Tibial artery (tissue), 4 donors: ENCODE measurements at regions not wholly inside any gene's neighbourhood (a gene's known extent, or its start where the extent isn't known, plus 50 kb on each side); places are given as distances from the start of the nearest gene placed in this dataset.

ENCODE experiments used
- DNase-seq, 2 donors: peaks; one replicate each; pipeline ENCODE4 v3.0.0-alpha.2; 2019
- H3K27ac ChIP-seq, 2 donors: fragments of 200-600 bp; sonication (generic) in 1 of 2; 1 replicate in 1 of 2; 2 replicates in 1 of 2; pipeline ENCODE4 v1.5.1; 2018 to 2019; ENCODE audit warnings: mild to moderate bottlenecking in 1 of 2
- H3K27me3 ChIP-seq, 2 donors: fragments of 200-600 bp; sonication (generic) in 1 of 2; one replicate each; pipeline versions ENCODE4 v1.5.1 to v1.6.0; 2016 to 2019
- H3K36me3 ChIP-seq, 3 donors: fragments of 200-600 bp; sonication (generic) in 2 of 3; one replicate each; pipeline ENCODE4 v1.5.1; 2016 to 2019; ENCODE audit warnings: mild to moderate bottlenecking in 2 of 3
- H3K4me1 ChIP-seq, 4 donors: fragments of 200-600 bp; sonication (generic) in 2 of 4; 1 replicate in 3 of 4; 2 replicates in 1 of 4; pipeline ENCODE4 v1.5.1; 2016 to 2019
- H3K4me3 ChIP-seq, 2 donors: fragments of 200-600 bp; sonication (generic) in 1 of 2; 1 replicate in 1 of 2; 2 replicates in 1 of 2; pipeline ENCODE4 v1.5.1; 2018 to 2019; ENCODE audit warnings: mild to moderate bottlenecking in 2 of 2
- H3K9me3 ChIP-seq, 3 donors: fragments of 200-600 bp; sonication (generic) in 1 of 3; one replicate each; pipeline ENCODE4 v1.5.1; 2016 to 2019
- intact Hi-C: fragments of 100-400 bp; cut with DNase I; formaldehyde crosslinking; loops from one replicate; pipeline ENCODE4 v1.15.0; 2023; ENCODE audit warnings: low total_unique reads
- TF ChIP-seq, protein P1 (sequence below), 2 experiments: fragments of 200-600 bp in 1 of 2; fragments of 450-650 bp in 1 of 2; IDR thresholded peaks; one replicate each; pipeline ENCODE4 v1.5.1; 2017 to 2019; ENCODE audit warnings: antibody characterized with exemption in 2 of 2, mild to moderate bottlenecking in 1 of 2, moderate library complexity in 1 of 2

DNA sequence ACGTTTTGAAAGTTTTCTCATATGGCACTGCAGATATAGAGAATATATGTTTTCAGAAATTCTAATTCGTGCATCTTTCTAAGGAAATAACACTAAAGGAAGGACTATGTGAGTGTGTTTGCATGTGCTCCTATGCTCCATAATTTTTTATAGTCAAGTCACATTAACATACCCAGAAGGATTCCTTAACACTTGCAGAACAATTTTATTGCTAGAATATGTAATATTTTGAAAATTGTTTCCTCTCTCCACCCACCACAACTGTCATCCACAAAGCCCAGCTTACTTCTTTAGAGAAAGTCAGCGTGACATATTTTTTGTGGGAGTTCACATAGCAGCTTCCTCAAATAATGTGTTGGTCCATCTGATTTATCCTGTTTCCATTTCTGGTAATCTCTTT is 604.6 kb upstream of the MGAT4C start:
- H3K27me3 ChIP-seq = no peaks in the 10 kb centered on the region
- no peaks in the 10 kb centered on the region for H3K9me3 ChIP-seq
- intact Hi-C loops = no loop called here
- H3K36me3 ChIP-seq = no peaks in the 10 kb centered on the region
- DNase-seq = no peak
- H3K4me1 ChIP-seq = no peaks in the 10 kb centered on the region
- H3K4me3 ChIP-seq = no peak overlapping the region
- H3K27ac ChIP-seq = no peak overlapping the region
- TF ChIP-seq, protein P1, sequence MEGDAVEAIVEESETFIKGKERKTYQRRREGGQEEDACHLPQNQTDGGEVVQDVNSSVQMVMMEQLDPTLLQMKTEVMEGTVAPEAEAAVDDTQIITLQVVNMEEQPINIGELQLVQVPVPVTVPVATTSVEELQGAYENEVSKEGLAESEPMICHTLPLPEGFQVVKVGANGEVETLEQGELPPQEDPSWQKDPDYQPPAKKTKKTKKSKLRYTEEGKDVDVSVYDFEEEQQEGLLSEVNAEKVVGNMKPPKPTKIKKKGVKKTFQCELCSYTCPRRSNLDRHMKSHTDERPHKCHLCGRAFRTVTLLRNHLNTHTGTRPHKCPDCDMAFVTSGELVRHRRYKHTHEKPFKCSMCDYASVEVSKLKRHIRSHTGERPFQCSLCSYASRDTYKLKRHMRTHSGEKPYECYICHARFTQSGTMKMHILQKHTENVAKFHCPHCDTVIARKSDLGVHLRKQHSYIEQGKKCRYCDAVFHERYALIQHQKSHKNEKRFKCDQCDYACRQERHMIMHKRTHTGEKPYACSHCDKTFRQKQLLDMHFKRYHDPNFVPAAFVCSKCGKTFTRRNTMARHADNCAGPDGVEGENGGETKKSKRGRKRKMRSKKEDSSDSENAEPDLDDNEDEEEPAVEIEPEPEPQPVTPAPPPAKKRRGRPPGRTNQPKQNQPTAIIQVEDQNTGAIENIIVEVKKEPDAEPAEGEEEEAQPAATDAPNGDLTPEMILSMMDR (IDR thresholded peaks at IDR 0.05) = no peak

DNA sequence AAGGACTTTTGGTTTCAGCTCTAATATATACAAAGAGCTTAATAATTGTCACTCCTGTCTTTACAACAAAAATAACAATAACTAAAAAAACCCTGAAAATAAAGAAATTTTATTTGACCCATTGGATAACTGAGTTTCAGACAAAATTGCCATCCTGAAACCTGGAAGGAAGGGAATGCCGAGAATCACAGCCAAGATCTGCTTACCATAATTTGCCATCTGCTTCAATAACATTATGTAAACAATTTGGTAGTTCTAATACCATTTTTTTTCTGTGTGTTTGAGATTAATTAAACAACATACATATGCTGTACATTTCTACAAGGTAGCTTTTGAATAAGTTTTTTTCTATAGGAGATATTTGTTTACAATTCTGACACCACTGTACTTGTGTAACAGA is 596.3 kb upstream of the MGAT4C start:
- no peak for DNase-seq
- Histone ChIP-seq H3K36me3 (no peaks in the 10 kb centered on the region), H3K4me1 (no peaks in the 10 kb centered on the region), H3K9me3 (no peaks in the 10 kb centered on the region), H3K4me3 (no peak overlapping the region), H3K27me3 (no peaks in the 10 kb centered on the region), H3K27ac (no peak overlapping the region)
- TF ChIP-seq, protein P1 (IDR thresholded peaks at IDR 0.05) = no peak
- intact Hi-C loops = no loop called here

DNA sequence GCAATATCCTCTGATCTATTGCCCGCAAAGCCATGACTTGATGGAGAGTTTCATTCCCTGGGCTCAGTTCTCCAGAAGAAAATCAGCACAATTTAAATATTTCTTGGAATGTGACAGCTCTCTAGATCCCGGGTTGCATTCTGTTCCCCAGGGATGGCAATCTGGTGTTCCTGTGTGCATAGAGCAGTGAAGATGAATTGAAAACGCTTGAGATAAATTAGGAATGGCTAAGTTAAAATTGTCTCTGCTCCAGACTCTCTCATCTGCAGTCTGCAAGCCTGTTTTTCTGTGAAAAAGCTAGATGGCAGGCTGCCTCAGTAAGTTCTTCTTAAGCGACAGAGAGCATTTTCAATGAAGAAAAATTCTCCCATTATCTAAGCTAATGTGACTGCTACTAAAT is 582.5 kb upstream of the MGAT4C start:
- Histone ChIP-seq H3K9me3 (no peaks in the 10 kb centered on the region), H3K4me1 (no peaks in the 10 kb centered on the region), H3K36me3 (no peaks in the 10 kb centered on the region), H3K27ac (peak overlapping the region in 1 of 2 donors; percentile 0), H3K4me3 (peak overlapping the region; percentile 29 to 30), H3K27me3 (no peaks in the 10 kb centered on the region)
- intact Hi-C loops = no loop called here
- TF ChIP-seq, protein P1 (IDR thresholded peaks at IDR 0.05) = no peak
- DNase-seq = peak in 1 of 2 donors; percentile 20

DNA sequence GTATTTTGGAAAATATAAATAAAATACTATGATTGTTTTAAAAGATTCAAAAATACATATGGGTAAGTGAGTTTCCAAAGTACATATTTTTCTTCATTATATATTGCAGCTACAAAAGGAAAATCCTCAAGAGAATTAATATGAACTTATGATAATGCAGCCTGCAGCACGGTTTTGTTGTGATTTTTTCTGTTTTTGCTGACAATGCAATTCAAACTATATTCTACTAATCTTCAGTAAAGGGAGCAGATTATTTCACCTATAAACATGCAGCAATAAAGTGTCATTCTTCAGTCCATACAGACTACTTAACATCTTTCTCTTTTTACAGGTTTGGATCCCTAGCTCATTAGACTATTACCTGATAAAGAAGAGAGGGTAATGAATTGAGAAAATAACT is 582.1 kb upstream of the MGAT4C start:
- Histone ChIP-seq H3K4me1 (no peaks in the 10 kb centered on the region), H3K9me3 (no peaks in the 10 kb centered on the region), H3K27ac (peak overlapping the region in 1 of 2 donors; percentile 0), H3K4me3 (peak overlapping the region; percentile 29 to 30), H3K36me3 (no peaks in the 10 kb centered on the region), H3K27me3 (no peaks in the 10 kb centered on the region)
- TF ChIP-seq, protein P1 (IDR thresholded peaks at IDR 0.05) = no peak
- intact Hi-C loops = no loop called here
- no peak for DNase-seq

DNA sequence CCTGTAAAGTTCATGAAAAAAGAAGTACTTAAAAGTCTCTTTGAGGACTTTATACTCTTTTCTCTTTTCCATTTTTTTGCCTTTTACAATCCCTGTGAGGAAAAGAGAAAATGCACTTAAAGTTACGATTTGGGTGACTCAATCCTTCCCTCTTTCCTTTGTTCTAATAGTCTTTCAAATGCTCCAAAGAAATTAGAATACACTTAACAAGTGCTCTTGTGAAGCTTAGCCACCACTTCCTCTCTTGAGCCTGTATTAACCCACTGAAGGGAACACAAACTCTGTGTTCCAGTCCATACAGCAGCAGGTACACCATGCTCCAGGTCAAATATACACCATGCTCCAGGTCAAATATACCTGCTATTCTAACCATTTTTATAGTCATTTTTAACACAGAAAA is 581.1 kb upstream of the MGAT4C start:
- no peaks in the 10 kb centered on the region for H3K27me3 ChIP-seq
- no peaks in the 10 kb centered on the region for H3K4me1 ChIP-seq
- intact Hi-C loops = no loop called here
- TF ChIP-seq, protein P1 (IDR thresholded peaks at IDR 0.05) = no peak
- peak overlapping the region in 1 of 2 donors; percentile 55 for H3K27ac ChIP-seq
- no peak for DNase-seq
- H3K36me3 ChIP-seq = no peaks in the 10 kb centered on the region
- peak overlapping the region; percentile 17 to 19 for H3K4me3 ChIP-seq
- H3K9me3 ChIP-seq = no peaks in the 10 kb centered on the region

DNA sequence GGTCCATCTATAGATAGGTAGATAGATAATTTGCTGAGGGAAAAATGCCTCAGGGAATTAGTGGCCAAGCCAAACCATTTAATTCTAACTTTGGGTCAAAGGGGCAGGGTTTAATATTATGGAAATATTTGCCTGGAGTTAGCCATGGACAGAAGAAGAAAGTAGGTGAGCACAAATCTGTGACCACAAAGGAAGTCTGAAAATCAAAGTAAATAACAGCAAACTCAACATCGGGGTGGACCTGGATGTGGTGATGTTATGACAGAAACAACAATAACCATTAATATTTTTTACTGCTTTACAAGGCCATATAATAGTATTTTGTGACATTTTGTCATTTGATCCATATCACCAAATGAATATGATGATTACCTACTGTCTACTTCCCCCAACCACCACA is 578.0 kb upstream of the MGAT4C start:
- Histone ChIP-seq H3K27ac (no peak overlapping the region), H3K36me3 (no peaks in the 10 kb centered on the region), H3K4me3 (no peak overlapping the region), H3K27me3 (no peaks in the 10 kb centered on the region), H3K4me1 (no peaks in the 10 kb centered on the region), H3K9me3 (no peaks in the 10 kb centered on the region)
- intact Hi-C loops = no loop called here
- TF ChIP-seq, protein P1 (IDR thresholded peaks at IDR 0.05) = no peak
- no peak for DNase-seq
